HL-60 (cell line): ENCODE measurements at regions not wholly inside any gene's neighbourhood (a gene's known extent, or its start where the extent isn't known, plus 50 kb on each side); places are given as distances from the start of the nearest gene placed in this dataset.

Experiments used
- DNase-seq, 2 experiments: peaks; one replicate each; pipeline ENCODE4 v3.0.0-alpha.2; 2010 to 2020; ENCODE audit warnings: low read depth in 1 of 2, low spot score in 1 of 2
- H3K27ac ChIP-seq: fragments of 250-450 bp; sonication (Bioruptor Pico); replicated peaks from 2 replicates; pipeline ENCODE4 v1.5.1; 2020; ENCODE audit warnings: mild to moderate bottlenecking, moderate library complexity
- H3K27me3 ChIP-seq: fragments of 250-450 bp; sonication (Bioruptor Pico); 2 replicates; pipeline ENCODE4 v1.5.1; 2021; ENCODE audit warnings: mild to moderate bottlenecking, moderate library complexity; ENCODE audit not compliant: insufficient read depth, poor library complexity, severe bottlenecking
- H3K4me3 ChIP-seq: replicated peaks from 2 replicates; pipeline ENCODE4 v1.5.1; 2011; ENCODE audit warnings: mild to moderate bottlenecking, control low read depth, low read length; ENCODE audit not compliant: insufficient read depth
- CTCF ChIP-seq: IDR thresholded peaks from one replicate; pipeline ENCODE4 v1.5.1; 2011; ENCODE audit warnings: low read length, control low read depth, inconsistent platforms; ENCODE audit not compliant: insufficient read depth
- GABPA ChIP-seq: IDR thresholded peaks from 2 replicates; pipeline ENCODE4 v1.6.1; 2012; ENCODE audit warnings: low read depth
- POLR2AphosphoS5 ChIP-seq: IDR thresholded peaks from 2 replicates; pipeline ENCODE4 v1.6.1; 2012; ENCODE audit warnings: low read depth
- REST ChIP-seq: IDR thresholded peaks from 2 replicates; pipeline ENCODE4 v1.6.1; 2012; ENCODE audit warnings: low read depth; ENCODE audit not compliant: insufficient replicate concordance
- SPI1 ChIP-seq: IDR thresholded peaks from 2 replicates; pipeline ENCODE4 v1.6.1; 2012; ENCODE audit warnings: low read depth, mild to moderate bottlenecking, borderline replicate concordance

DNA sequence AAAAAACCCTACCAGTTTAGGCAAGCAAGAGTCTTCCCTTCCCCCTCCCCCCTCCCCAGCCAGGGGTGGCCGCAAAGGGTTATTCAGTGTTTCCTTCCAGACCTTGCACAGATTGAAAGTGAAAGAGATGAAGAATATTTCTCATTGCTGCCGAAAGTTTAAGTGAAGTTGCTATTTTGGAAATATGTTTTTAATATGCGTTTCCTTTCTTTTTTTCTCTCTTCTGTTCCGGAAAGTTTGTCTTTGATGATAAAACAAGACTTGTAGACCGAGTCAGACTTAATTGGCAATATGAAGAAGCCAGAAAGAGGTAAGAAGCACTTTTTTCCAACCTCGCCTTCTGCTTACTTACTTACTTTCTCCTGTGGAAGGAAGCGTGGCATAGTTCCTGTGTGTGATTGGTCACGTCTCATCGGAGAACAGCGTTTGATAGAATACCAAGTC, 58.5 kb upstream of the CLCN4 start:
- no peak for DNase-seq
- Histone ChIP-seq H3K4me3 (no peak overlapping the region), H3K27me3 (no peaks in the 10 kb centered on the region), H3K27ac (no peak overlapping the region)
- TF ChIP-seq SPI1, result no peak

DNA sequence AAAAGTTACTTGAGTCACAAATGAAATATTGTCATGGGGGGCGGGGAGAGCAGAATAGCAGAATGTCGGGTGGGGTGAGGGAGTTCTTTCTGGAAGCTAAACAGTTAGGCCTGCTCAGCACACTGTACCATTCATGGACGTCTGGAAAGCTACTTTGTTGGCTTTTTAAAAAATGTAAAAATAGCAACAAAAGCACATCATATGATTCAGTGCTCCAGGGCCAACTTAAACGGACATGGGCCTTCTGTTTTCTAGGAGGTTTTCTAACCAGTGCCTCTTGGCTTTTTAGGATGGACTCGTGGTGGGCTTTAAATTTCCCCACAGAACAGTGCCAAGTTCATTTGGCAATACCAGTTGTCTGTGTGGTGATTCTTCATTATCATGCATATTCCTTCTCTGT, 57.4 kb upstream of the CLCN4 start:
- TF ChIP-seq REST (no peak), POLR2AphosphoS5 (no peak), CTCF (no peak), SPI1 (no peak)
- H3K27ac ChIP-seq, result no peak overlapping the region
- no peak for DNase-seq
- no peaks in the 10 kb centered on the region for H3K27me3 ChIP-seq
- H3K4me3 ChIP-seq, result no peak overlapping the region

GRCh38 chrX:10101269-10101668, 55.5 kb upstream of the CLCN4 start:
- no peak for DNase-seq
- no peak overlapping the region for H3K4me3 ChIP-seq
- H3K27me3 ChIP-seq, result peaks cover 2% of the 10 kb centered on the region
- H3K27ac ChIP-seq, result no peak overlapping the region
- TF ChIP-seq CTCF, result no peak
- no peak for TF ChIP-seq SPI1
- TF ChIP-seq REST, result no peak
- TF ChIP-seq POLR2AphosphoS5, result no peak
- no peak for TF ChIP-seq GABPA

- TF ChIP-seq POLR2AphosphoS5, result no peak
- no peak for TF ChIP-seq GABPA
- TF ChIP-seq CTCF, result no peak
- no peak for TF ChIP-seq REST
- TF ChIP-seq SPI1, result no peak
- H3K27me3 ChIP-seq, result peaks cover 4% of the 10 kb centered on the region
- H3K27ac ChIP-seq, result no peak overlapping the region
- no peak overlapping the region for H3K4me3 ChIP-seq
- no peak for DNase-seq
These were observed 54.6 kb upstream of the CLCN4 start for GRCh38 chrX:10102046-10102704.
